PC-3 (cell line): ENCODE measurements at regions not wholly inside any gene's neighbourhood (a gene's known extent, or its start where the extent isn't known, plus 50 kb on each side); places are given as distances from the start of the nearest gene placed in this dataset.

Experiments
- ATAC-seq: fragments of 200-7000 bp; cut with Tn5 transposase; 2 replicates; pipeline ENCODE4 v1.9.1; 2020; ENCODE audit warnings: mild to moderate bottlenecking, moderate library complexity
- BruUV-seq: library from RNA; stranded (reverse); fragments of 400-500 nt; replicated peaks from 2 replicates; lab custom pipeline; 2021; lab: Mats Ljungman, UMichigan
- CTCF ChIA-PET: fragments of 300-600 bp; sonication (Branson Sonifier 250); formaldehyde crosslinking; loops from one replicate; lab custom pipeline; 2022; ENCODE audit warnings: antibody characterized with exemption; lab: Charles Lee
- POLR2A ChIA-PET: fragments of 300-600 bp; sonication (Branson Sonifier 250); formaldehyde crosslinking; loops from one replicate; lab custom pipeline; 2022; ENCODE audit warnings: antibody characterized with exemption; ENCODE audit not compliant: unreplicated experiment; lab: Charles Lee
- DNase-seq: peaks from one replicate; pipeline ENCODE4 v3.0.0-alpha.2; 2015
- H2AFZ ChIP-seq: fragments of 300-600 bp; sonication (generic); 2 replicates; pipeline ENCODE4 v1.6.0; 2016; ENCODE audit warnings: antibody characterized with exemption, low read length
- H3F3A ChIP-seq: fragments of 300-600 bp; sonication (generic); one replicate; pipeline ENCODE4 v1.6.0; 2017; ENCODE audit warnings: antibody characterized with exemption, low read length, control low read depth, mild to moderate bottlenecking; ENCODE audit not compliant: unreplicated experiment
- H3K27ac ChIP-seq: fragments of 300-600 bp; sonication (generic); 2 replicates; pipeline ENCODE4 v1.5.1; 2016; ENCODE audit warnings: mild to moderate bottlenecking, low read length
- H3K27me3 ChIP-seq: fragments of 300-600 bp; sonication (generic); 2 replicates; pipeline ENCODE4 v1.6.1; 2016; ENCODE audit warnings: low read length, mixed read lengths
- H3K36me3 ChIP-seq: fragments of 300-600 bp; sonication (generic); 2 replicates; pipeline ENCODE4 v1.6.1; 2016; ENCODE audit warnings: low read depth, mixed run types, low read length, mixed read lengths
- H3K4me1 ChIP-seq: fragments of 300-600 bp; sonication (generic); 2 replicates; pipeline ENCODE4 v1.5.1; 2016; ENCODE audit warnings: low read length; ENCODE audit not compliant: insufficient read depth
- H3K4me2 ChIP-seq: fragments of 300-600 bp; sonication (generic); 2 replicates; pipeline ENCODE4 v1.6.0; 2016; ENCODE audit warnings: low read length
- H3K4me3 ChIP-seq: fragments of 300-600 bp; sonication (generic); 2 replicates; pipeline ENCODE4 v1.5.1; 2016; ENCODE audit warnings: mild to moderate bottlenecking, low read length, mixed read lengths
- H3K79me2 ChIP-seq: fragments of 300-600 bp; sonication (generic); 2 replicates; pipeline ENCODE4 v1.6.1; 2017; ENCODE audit warnings: low read length, mixed read lengths
- H3K9ac ChIP-seq: fragments of 300-600 bp; sonication (generic); 2 replicates; pipeline ENCODE4 v1.6.0; 2016; ENCODE audit warnings: mild to moderate bottlenecking, low read length
- H3K9me2 ChIP-seq: fragments of 300-600 bp; sonication (generic); replicated peaks from 2 replicates; pipeline ENCODE4 v1.6.1; 2016; ENCODE audit warnings: mixed run types, low read length, mixed read lengths
- H3K9me3 ChIP-seq: fragments of 300-600 bp; sonication (generic); 2 replicates; pipeline ENCODE4 v1.6.1; 2016; ENCODE audit warnings: low read length, mixed read lengths
- H4K20me1 ChIP-seq: fragments of 300-600 bp; sonication (generic); 2 replicates; pipeline ENCODE4 v1.6.1; 2016; ENCODE audit warnings: low read length, mixed read lengths
- EZH2 ChIP-seq: fragments of 300-600 bp; sonication (generic); IDR thresholded peaks from one replicate; pipeline ENCODE4 v1.6.1; 2017; ENCODE audit warnings: antibody characterized with exemption, mild to moderate bottlenecking, low read length; ENCODE audit not compliant: unreplicated experiment
- EZH2phosphoT487 ChIP-seq: fragments of 300-600 bp; sonication (generic); IDR thresholded peaks from 2 replicates; pipeline ENCODE4 v1.6.1; 2018; ENCODE audit warnings: mild to moderate bottlenecking, antibody characterized with exemption, low read length, borderline replicate concordance
- intact Hi-C: fragments of 100-400 bp; cut with micrococcal nuclease; formaldehyde crosslinking; loops from 2 replicates; pipeline ENCODE4 v1.9.0; 2023
- TF ChIP-seq, protein P1 (sequence below): fragments of 300-600 bp; sonication (generic); conservative IDR thresholded peaks from 2 replicates; pipeline ENCODE4 v1.5.1; 2017; ENCODE audit warnings: antibody characterized with exemption, low read depth, mild to moderate bottlenecking, low read length

DNA sequence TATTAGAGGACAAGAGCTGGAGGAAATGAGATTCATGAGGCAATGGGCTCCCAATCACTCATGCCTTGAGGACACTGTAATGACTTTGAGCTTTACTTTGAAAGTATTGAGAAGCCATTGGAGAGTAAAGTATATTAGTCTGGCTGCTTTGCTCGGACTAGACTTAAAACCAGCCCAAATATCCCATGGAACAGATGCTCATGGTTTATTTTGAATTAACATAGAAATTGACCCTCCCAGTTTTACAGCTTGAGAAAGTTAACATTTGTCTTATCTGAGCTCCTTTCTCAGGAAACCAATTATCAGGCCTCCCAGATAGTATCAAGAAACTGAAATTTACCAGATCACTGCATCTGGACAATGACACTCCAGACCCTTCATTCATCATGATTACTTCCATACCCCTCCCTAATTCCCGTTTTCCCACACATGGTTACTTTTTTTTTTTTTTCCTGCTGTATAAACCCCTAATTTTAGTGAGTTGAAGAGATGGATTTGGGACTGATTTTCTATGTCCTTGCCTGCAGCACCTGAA, 270.8 kb upstream of the SMIM30 start:
- TF ChIP-seq EZH2 (no peak), EZH2phosphoT487 (no peak)
- TF ChIP-seq, protein P1, sequence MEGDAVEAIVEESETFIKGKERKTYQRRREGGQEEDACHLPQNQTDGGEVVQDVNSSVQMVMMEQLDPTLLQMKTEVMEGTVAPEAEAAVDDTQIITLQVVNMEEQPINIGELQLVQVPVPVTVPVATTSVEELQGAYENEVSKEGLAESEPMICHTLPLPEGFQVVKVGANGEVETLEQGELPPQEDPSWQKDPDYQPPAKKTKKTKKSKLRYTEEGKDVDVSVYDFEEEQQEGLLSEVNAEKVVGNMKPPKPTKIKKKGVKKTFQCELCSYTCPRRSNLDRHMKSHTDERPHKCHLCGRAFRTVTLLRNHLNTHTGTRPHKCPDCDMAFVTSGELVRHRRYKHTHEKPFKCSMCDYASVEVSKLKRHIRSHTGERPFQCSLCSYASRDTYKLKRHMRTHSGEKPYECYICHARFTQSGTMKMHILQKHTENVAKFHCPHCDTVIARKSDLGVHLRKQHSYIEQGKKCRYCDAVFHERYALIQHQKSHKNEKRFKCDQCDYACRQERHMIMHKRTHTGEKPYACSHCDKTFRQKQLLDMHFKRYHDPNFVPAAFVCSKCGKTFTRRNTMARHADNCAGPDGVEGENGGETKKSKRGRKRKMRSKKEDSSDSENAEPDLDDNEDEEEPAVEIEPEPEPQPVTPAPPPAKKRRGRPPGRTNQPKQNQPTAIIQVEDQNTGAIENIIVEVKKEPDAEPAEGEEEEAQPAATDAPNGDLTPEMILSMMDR: no peak
- H3K79me2 ChIP-seq: no peaks in the 10 kb centered on the region
- no peak overlapping the region for H3K27ac ChIP-seq
- H3F3A ChIP-seq: no peaks in the 10 kb centered on the region
- DNase-seq (no peak), ATAC-seq (no peak)
- H3K36me3 ChIP-seq: no peaks in the 10 kb centered on the region
- POLR2A ChIA-PET: no interaction called here
- no peak overlapping the region for H3K4me2 ChIP-seq
- CTCF ChIA-PET: no interaction called here
- intact Hi-C loops: no loop called here
- H4K20me1 ChIP-seq: no peaks in the 10 kb centered on the region
- H3K9me3 ChIP-seq: no peaks in the 10 kb centered on the region
- no peaks in the 10 kb centered on the region for H3K27me3 ChIP-seq
- H3K4me3 ChIP-seq: no peak overlapping the region
- no peak overlapping the region for H3K9ac ChIP-seq
- BruUV-seq: no TSS peak
- no peaks in the 10 kb centered on the region for H3K4me1 ChIP-seq
- no peaks in the 10 kb centered on the region for H3K9me2 ChIP-seq
- no peak overlapping the region for H2AFZ ChIP-seq

DNA sequence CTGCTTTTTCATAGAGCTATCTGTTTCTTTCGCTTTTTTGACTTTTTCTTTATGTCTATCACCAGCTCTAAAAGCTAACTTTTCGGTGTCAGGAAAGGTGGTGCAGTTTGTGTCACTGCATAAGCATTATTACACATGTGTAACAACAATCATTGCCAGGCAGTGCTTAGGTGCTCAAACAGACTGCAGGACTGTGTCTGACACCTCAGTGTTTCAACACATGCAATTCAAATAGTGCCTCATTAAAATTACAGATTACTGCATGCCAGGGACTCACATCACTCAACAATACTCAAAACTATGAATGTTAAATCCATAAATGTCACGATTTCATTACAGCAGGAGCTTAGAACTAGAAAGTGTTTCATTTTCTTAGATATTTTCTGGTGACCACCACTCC, 265.3 kb upstream of the SMIM30 start:
- Histone ChIP-seq H3K79me2 (no peaks in the 10 kb centered on the region), H3K4me3 (no peak overlapping the region), H3K9ac (no peak overlapping the region), H4K20me1 (no peaks in the 10 kb centered on the region), H2AFZ (no peak overlapping the region), H3K9me2 (no peaks in the 10 kb centered on the region), H3K4me1 (no peaks in the 10 kb centered on the region), H3K9me3 (no peaks in the 10 kb centered on the region), H3F3A (no peaks in the 10 kb centered on the region), H3K27ac (no peak overlapping the region), H3K27me3 (no peaks in the 10 kb centered on the region), H3K4me2 (no peak overlapping the region), H3K36me3 (no peaks in the 10 kb centered on the region)
- DNase-seq (no peak), ATAC-seq (no peak)
- TF ChIP-seq EZH2phosphoT487 (no peak), EZH2 (no peak)
- TF ChIP-seq, protein P1: no peak
- intact Hi-C loops: no loop called here
- BruUV-seq: no TSS peak
- POLR2A ChIA-PET: no interaction called here
- CTCF ChIA-PET: no interaction called here

DNA sequence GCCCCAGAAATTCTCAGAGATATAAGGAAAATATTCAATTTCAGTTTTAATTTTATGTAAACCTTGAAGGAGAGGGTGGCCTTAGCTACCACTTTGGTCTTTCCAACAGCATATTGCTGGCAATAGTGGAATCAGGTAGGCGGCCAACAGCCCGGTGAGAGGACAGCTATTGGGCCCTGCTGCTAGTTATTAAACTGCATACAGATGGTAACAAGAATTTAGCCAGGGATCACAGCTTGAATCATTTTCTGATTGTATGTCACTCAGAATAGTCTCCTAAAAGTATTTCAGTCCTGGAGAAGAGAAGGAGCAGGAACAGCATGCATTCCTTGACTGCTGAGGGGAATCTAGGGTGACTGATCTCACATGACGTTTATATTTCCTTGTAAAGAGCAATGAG, 261.4 kb upstream of the SMIM30 start:
- intact Hi-C loops: no loop called here
- H3K4me2 ChIP-seq: no peak overlapping the region
- ChIA-PET CTCF (no interaction called here), POLR2A (no interaction called here)
- TF ChIP-seq, protein P1: no peak
- TF ChIP-seq EZH2phosphoT487 (no peak), EZH2 (no peak)
- no peaks in the 10 kb centered on the region for H3K27me3 ChIP-seq
- H2AFZ ChIP-seq: no peak overlapping the region
- H3K9ac ChIP-seq: no peak overlapping the region
- no peaks in the 10 kb centered on the region for H3K36me3 ChIP-seq
- no peaks in the 10 kb centered on the region for H3K9me2 ChIP-seq
- H3K27ac ChIP-seq: no peak overlapping the region
- no peak overlapping the region for H3K4me3 ChIP-seq
- H4K20me1 ChIP-seq: no peaks in the 10 kb centered on the region
- H3K79me2 ChIP-seq: no peaks in the 10 kb centered on the region
- DNase-seq (no peak), ATAC-seq (no peak)
- BruUV-seq: no TSS peak
- H3F3A ChIP-seq: no peaks in the 10 kb centered on the region
- no peaks in the 10 kb centered on the region for H3K9me3 ChIP-seq
- H3K4me1 ChIP-seq: no peaks in the 10 kb centered on the region
